GM11168 (cell line): ENCODE measurements at regions not wholly inside any gene's neighbourhood (a gene's known extent, or its start where the extent isn't known, plus 50 kb on each side); places are given as distances from the start of the nearest gene placed in this dataset.

Source experiments
- in situ Hi-C: fragments of 300-500 bp; cut with MboI; formaldehyde crosslinking; loops from one replicate; pipeline ENCODE4 v1.12.0; 2022; ENCODE audit warnings: low sequenced_read_pairs; ENCODE audit not compliant: unreplicated experiment

DNA sequence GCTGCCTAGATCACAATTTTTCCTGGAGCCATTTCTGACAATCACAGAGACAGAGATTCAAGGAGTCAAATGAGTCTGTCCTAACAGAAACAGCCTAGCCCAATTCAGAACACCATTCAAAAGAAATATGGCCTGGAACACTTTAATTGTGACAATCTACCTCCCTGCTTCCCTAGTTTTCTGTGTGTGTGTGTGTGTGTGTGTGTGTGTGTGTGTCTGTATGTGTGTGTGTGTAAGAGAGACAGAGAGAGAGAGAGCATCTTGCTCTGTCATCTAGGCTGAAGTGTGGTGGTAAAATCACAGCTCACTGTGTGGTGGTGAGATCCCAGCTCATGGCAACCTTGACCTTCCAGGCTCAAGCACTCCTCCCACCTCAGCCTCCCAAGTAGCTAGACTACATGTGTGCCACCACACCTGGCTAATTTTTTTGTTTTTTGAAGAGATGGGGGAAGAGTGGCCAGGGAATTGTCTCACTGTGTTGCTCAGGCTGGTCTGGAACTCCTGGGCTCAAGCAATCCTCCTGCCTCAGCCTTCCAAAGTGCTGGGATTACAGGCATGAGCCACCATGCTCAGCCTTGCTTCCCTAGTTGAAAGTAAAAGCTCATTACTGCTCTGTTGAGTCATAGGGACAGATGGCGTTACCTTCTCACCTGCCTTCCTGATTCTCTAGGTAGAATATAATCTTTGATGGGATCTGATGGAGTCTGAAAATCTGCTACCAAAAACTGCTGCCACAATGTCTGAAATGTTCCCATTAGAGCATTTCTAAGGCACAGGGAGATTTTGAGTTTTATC is 89.6 kb upstream of the BEND6 start:
- in situ Hi-C loops: no loop called here

DNA sequence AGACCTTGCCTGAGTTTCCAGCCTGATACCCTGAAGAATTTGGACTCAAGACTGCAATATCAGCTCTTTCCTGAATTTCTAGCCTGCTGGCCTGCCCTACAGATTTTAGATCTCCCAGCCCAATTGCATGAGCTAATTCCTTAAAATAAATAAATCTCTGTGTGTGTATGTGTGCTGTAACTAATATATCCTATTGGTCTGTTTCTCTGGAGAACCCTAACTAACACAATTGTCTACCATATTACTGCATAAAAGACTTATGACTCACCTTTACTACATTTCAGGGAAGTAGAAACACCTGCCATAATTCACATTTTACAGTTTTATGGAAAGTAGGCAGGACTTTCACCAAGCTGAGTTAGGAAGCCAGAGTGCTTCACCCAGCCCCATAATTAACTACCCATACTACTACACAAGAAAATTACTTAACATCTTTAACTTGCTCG is 90.7 kb upstream of the BEND6 start:
- in situ Hi-C loops: no loop called here

DNA sequence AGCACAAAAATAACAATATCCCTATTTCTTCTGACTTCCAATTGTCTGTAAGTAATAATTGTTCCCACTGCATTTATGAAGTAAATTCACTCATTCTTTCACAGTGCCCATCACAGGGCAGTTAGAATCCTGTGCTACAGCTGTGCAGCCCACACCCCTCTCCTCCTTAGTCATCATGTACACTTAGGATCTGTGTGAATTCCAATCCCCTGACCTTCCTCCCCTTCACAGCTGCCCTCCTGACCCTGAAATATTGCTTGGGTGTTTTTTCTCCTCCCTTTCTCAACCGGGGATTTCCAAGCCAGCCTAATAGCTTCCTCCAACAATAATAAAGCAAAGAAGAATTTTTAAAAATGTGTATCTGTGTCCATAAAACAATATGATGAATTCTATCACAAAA is 91.5 kb upstream of the BEND6 start:
- in situ Hi-C loops: no loop called here

DNA sequence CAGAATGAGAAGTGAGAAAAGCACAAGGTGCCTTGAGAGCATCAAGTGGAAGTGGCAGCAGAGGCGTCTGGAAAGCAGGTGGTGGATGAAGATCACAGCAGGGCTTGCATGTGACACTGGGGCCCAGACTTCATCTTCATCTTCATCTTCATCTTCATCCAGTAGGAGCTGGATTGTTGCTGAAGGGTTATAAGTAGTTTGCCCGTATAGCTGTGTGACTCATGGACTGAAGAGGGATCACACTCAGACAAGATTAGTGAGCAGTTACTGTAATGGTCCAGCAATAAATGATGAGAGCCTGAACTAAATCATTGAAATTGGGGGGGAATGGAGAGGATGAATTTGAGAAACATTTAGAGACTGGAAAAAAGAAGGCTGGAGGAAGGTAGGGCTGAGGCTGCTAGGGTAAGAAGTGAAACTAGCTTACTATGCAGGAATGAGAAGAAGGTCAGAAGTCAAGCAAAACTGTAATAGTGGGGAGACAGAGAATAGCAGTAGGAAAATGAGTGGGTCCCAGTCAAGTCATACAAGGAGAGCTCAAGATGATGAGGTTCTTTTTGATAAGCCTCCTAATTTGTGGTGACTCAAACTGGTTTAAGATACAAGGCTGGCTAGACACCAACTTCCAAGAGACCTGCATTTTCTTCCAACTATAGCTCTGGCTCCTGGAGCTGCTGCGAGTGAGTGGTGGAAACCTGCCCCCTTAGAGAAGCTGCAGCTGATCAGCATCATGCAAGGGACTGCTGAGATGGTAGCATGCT is 92.3 kb upstream of the BEND6 start:
- in situ Hi-C loops: no loop called here

DNA sequence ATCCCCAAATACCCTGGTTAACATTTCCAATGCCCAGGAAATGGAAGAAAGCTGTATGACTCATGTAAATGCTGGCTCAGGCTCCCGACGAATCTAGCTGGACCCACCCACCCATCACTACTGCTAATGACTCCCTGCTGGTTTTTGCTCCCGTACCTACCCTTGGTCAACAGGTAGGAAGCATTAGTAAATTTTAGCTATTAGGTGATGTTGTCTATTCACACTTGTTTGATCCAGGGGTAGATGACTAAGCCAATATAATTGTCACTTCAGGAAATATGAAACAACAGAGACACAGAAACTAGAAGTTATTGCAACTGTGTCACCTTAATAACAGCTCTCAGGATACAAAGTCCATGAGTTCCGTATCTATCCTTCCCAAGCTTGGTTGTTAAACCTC is 94.4 kb upstream of the BEND6 start:
- in situ Hi-C loops: no loop called here

DNA sequence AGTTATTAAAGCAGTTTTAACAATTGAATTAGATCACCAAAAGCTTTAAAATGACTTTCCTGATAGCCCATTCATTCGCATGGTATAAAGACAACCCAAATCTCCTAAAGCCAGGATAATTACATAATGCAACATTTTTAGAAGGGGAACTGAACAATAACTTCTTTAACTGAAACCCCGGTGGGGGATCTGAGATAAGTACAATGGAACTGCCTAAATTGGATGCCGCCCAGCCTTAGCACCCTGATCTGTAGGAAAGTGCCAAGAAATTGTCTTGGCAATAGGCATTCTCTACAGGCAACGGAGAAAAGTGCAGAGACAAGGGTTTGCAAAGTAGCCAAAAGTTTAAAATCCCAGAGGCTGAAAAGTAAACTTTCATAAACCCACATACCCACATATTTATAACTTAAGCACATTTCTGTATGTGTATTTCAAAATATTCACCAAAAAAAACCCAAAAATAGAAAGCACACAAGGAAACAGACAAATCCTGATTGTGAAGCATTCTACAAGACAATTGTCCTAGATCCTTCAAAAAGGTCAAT is 98.8 kb upstream of the BEND6 start:
- in situ Hi-C loops: no loop called here

DNA sequence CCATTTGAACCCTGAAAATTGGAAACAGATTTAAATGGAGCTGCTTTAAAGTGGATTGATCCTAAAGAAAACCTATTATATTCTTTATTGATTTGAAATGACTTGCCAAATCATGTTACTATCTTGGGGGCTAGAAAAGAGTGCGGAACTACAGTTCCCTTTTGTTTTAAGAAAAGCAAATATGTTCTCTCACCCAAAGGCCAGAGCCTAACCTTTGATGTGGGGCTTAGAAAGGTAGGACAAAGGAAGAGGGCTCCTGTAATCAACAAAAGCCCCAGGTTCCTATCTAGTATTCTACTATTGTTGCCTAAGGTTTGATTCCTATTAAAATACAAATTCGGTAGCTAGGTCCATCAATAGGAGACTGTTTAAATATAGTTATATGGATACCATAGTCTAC is 100.8 kb upstream of the BEND6 start:
- in situ Hi-C loops: no loop called here

DNA sequence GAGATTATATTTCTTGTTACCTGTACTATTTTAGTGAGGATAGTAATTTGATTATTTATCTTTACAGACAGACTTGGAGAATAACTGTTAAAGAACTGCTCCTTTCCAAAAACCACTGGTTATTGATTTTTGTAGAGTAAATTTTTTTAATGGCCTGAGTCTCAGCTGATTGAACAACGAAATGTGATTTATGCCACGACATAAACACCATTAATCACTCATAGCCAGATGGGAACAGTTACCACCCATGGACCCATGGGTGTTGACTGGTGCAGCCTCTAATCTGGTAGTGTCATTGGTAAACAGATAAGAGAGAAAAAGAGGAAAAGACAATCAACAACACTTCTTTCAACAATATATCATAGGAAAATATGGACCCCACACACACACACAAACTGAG is 101.4 kb upstream of the BEND6 start:
- in situ Hi-C loops: no loop called here

DNA sequence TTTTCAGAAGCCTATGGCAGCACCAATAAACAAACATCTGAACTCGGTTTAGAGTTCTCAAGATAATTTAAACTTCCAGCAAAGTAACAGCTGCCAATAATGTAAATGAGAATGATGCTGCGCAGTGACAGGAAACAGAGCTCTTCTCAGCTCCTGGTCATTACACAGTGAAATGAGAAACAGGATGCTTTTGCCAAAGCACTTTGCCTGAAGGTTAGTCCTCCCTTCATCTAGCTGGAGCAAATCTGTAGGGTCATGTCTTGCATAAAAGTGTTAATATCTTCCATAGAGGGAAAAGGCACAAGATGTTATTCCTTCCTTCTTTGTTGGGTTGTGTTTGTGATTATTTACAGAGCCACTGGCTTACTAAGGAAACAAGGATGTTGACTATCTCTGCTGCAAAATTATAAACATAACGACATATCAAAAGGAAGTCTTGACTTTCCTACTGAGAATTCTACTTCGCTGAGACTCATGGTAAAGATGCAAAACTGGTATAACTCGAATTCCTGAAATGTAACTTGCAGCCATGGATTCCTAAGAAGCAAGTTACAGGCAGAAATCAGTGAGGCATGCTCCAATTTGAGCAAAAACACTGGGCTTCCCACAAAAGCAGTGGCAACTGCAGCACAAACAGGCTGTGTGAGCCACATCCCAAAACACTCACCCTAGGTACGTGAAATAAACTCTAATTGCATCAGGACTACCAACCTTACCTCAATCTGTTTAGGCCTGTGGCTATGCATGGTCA is 102.5 kb upstream of the BEND6 start:
- in situ Hi-C loops: no loop called here

DNA sequence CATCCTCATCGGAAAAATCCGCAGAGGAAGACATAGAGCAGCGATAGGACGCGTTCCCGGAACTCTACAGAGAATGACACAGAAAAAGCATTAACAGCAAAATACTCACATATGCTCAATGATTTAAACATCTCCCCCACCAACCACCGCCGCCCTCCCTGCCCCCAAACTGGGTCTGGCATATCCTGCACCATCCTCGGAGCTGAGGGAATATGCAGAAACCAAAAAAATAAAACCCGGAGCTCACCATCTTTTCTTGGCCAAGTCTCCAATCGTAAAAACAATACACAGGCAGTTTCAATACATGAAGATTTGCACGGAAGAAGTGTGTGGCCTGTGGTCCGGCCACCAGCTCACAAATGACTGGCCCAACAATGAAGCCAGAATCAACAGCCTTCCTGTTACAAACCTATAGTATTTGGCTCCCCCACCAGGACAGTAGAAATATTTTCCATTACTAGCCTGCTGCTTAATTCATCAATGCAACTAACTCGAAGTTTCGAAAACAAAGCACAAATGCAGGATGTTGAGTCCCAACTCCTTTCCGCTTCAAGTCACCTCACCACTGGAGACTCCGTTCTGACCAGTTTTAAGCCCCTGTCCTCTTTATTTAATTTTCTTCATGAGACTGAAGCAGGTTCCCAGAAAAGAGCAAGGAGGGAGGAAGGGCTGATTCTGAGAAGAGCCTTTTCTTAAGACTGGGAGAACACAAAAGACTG is 103.2 kb upstream of the BEND6 start:
- in situ Hi-C loops: no loop called here

DNA sequence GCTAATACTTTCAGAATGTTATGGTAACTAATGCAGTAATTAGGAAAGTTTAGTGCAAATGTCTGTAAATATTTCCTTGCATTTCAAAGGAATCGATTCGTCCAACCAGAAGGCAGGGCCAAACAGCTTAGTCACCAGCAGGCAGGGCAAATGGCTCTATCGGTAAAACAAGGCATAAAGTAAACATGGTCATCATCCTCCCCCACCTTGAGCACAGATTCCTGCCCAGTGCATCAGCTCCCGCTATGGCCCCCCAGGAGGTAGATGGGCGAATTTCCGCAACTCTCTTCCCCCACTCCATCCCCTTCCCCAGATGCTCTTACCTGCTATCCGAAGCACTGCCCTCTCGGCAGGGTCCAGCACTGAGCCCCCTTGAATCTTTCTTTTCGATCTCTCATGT is 103.8 kb upstream of the BEND6 start:
- in situ Hi-C loops: no loop called here

DNA sequence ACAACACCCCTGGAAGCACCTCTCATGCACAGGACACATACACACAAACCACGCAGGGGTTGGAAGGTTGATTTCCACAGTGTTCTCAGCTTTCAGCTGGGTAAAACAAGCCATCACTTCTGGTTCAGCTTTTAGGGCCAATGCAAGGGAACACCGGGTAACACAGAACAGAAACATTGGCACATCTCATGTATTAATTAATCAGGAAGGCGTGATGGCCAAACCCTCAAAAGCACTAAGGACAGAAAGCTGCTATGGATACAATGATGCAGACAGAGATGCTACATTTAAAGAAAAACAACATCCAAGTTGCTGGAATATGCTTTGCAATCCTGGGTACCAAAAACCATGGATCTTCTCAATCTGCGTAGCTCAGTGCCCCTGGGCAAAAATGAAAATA is 104.3 kb upstream of the BEND6 start:
- in situ Hi-C loops: no loop called here

DNA sequence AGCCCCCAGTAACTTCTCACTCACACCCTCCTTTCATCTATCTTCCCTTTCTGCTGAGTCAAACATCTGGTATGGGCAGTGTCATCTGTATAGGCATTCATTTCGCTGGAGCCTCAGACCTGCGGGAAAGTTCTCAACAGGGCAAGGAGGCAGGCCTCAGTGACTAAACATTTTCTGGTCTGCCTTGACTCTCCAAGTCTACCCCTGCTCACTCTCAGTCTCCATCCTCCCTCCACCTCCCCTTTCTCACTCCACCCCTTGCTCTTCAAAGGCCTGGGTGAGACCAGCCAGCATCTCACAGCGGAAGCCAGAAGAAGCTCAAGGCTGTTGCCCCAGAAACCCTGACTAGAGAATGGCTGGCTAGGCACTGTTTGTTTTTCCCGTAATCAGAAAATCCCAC is 105.0 kb upstream of the BEND6 start:
- in situ Hi-C loops: loop anchor here (10.0 kb wide), 1 partner anchor 205 kb away; the partner anchor contains the start of gene DST

DNA sequence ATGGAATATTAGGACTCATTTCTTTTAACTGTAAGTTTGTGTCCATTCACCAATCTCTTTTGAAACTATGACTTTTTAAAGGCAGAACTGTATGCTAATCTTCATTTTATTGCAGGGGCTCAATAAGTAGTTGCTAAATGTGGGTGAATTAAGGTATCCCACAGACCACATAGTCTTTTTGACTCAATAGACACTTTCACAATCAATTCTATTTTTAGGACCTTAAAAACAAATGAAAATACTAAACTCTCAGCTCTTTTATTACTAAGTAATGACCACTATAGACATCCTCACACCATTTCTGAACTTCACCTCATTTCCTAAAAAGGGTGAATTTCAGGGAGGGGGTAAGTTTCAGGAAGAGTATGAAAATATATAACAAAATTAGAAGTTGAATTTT is 106.8 kb upstream of the BEND6 start:
- in situ Hi-C loops: loop anchor here (10.0 kb wide), 1 partner anchor 203 kb away; the partner anchor contains the start of gene DST

DNA sequence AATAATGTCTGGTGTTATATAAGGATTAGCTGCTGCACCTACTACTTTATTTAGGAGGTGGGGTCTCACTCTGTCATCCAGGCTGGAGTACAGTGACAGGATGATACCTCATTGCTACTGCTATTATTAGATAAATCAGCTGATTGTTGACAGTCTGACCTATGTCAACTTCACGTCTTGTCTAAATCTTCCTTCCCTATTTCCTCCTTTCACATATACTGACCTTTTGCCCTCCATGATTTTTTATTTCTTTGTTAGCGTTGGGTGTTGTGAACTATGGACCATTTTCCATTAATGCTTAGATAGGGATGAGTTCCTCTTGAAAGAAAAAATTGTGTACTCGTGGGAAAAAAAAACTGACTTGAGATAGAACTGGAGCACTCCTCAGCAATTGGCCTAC is 109.9 kb upstream of the BEND6 start:
- in situ Hi-C loops: loop anchor here (10.0 kb wide), 1 partner anchor 200 kb away; the partner anchor contains the start of gene DST

DNA sequence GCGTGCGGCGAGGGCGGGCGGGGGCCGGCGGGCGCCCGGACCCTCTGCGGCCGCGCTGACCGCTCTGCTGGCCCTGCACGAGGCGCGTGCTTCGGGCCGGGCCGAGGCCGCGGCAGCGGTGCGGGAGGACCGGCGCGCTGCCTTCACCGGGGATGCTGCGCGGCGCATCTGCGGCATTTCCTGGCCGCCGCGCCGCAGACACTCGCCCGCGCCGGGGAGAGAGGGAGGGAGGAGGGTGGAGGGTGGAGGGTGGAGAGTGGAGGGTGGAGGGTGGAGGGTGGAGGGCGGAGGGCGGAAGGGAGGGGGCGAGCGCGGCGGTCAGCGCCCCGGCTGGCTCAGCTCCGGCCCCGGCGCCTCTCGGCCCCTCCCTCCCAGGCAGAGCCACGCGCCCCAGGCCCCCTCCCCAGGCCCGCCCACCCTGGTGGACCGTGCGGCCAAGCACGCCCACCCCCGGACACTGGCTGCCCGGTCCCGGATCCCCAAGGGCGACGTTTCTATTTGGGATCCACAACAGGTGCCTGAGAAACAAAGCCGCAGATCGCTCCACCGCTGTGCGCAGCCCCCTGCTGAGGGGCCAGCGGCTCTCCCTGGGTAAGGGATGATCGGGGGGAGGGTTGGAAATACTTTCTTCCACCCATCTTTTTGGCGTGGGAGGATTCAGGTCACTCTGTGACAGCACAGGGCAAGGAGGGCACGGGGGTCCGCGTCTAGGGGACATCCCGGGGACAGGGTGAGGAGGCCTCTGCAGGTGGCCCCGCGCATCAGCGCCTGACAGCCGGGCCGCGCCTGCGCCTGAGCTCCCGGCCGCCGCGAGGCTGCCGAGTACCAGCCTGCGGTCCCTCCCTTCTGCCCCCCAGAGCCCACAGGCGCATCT is 111.2 kb upstream of the BEND6 start:
- in situ Hi-C loops: loop anchor here (10.0 kb wide), 1 partner anchor 199 kb away; the partner anchor contains the start of gene DST

DNA sequence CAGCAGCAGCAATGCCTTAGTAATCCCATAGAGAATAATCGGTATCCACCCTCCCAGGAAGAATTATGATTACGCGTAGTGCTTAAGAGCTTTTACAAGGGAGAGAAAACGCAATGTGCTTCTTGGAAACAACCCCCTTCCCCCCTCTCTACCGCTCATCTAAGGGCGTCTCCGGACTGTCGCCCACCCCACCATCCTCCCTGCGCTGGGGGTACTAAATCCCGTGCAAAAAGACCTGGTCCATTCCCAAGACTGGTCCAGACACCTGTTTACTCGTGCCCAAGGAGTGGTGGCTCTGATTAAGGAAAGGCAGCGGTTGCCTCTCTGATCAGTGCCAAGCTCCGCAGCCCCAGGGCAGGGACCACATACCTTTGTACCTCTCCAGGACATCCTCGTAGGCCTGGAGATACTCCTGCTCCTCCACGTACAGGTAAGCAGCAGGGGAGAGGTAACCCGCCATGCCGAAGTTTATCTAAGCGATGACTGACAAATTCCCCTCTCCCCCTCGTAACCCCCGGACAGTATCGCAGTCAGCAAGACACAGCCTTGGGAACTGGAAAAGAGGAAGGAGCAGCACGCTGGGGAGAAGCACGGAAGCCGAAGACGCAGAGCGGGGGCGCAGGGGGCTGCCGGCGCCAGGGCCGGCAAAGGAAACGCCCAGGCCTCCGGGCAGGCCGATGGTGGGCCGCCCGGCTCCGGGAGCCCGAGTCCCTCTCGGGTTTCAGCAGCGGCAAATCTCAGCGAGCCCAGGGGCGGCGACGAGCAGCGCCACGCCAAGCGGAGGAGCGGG is 112.0 kb upstream of the BEND6 start:
- in situ Hi-C loops: loop anchor here (10.0 kb wide), 1 partner anchor 198 kb away; the partner anchor contains the start of gene DST

DNA sequence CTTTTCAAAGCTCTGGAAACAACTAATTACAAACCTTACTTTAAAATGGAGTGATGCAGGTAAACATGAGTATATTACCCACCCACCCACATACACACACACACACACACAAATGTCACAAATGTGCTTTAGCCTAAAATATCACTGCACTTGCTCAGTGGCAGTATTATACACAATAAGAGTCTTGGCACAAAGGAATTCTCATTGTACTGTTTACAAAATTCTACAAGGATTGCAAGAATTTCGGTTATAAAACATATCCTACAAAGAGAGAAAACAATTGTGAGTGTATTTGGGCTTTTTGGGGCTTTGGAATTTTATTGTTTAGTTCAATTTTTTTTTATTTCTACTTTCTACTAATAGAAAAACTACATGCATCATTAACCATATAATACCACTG is 113.2 kb upstream of the BEND6 start:
- in situ Hi-C loops: loop anchor here (10.0 kb wide), 1 partner anchor 197 kb away; the partner anchor contains the start of gene DST
